Lower leg skin (tissue), 3 donors: ENCODE measurements at regions not wholly inside any gene's neighbourhood (a gene's known extent, or its start where the extent isn't known, plus 50 kb on each side); places are given as distances from the start of the nearest gene placed in this dataset.

Experiments used
- CTCF ChIP-seq, 3 donors: fragments of 450-650 bp; IDR thresholded peaks; one replicate each; pipeline ENCODE4 v1.5.1; 2016; ENCODE audit warnings: antibody characterized with exemption in 3 of 3, mild to moderate bottlenecking in 3 of 3, moderate library complexity in 2 of 3
- POLR2A ChIP-seq, 2 donors: fragments of 450-650 bp; IDR thresholded peaks; one replicate each; pipeline ENCODE4 v1.6.1; 2016 to 2017; ENCODE audit warnings: antibody characterized with exemption in 2 of 2, mild to moderate bottlenecking in 1 of 2, moderate library complexity in 1 of 2

GRCh38 chr2:219916726-219917440 is 289.5 kb downstream of the SLC4A3 start:
- no peak for TF ChIP-seq CTCF (IDR thresholded peaks at IDR 0.05)
- no peak for TF ChIP-seq POLR2A (IDR thresholded peaks at IDR 0.05)
